Tibial nerve (tissue), 4 donors: ENCODE measurements at regions not wholly inside any gene's neighbourhood (a gene's known extent, or its start where the extent isn't known, plus 50 kb on each side); places are given as distances from the start of the nearest gene placed in this dataset.

ENCODE experiments used
- DNase-seq, 2 donors: peaks; one replicate each; pipeline ENCODE4 v3.0.0-alpha.2; 2019; ENCODE audit warnings: low spot score in 2 of 2
- H3K27ac ChIP-seq, 4 donors: fragments of 200-600 bp; sonication (generic) in 3 of 4; one replicate each; pipeline ENCODE4 v1.5.1; 2017 to 2019; ENCODE audit warnings: mild to moderate bottlenecking in 1 of 4
- H3K27me3 ChIP-seq, 2 donors: fragments of 200-600 bp; sonication (generic) in 1 of 2; one replicate each; pipeline versions ENCODE4 v1.5.1 to v1.6.0; 2017 to 2019
- H3K36me3 ChIP-seq, 3 donors: fragments of 200-600 bp; sonication (generic); one replicate each; pipeline ENCODE4 v1.5.1; 2018 to 2019
- H3K4me1 ChIP-seq, 4 donors: fragments of 200-600 bp; sonication (generic) in 3 of 4; one replicate each; pipeline ENCODE4 v1.5.1; 2017 to 2019
- H3K4me3 ChIP-seq, 4 donors: fragments of 200-600 bp; sonication (generic) in 3 of 4; one replicate each; pipeline ENCODE4 v1.5.1; 2017 to 2019; ENCODE audit warnings: mild to moderate bottlenecking in 1 of 4, moderate library complexity in 1 of 4
- H3K9me3 ChIP-seq, 4 donors: fragments of 200-600 bp; sonication (generic) in 3 of 4; one replicate each; pipeline ENCODE4 v1.5.1; 2017 to 2019
- EP300 ChIP-seq, 2 donors: sonication (generic); formaldehyde crosslinking; IDR thresholded peaks; one replicate each; pipeline ENCODE4 v1.6.1; 2017; ENCODE audit warnings: antibody characterized with exemption in 2 of 2, mild to moderate bottlenecking in 1 of 2
- POLR2A ChIP-seq, 2 donors: fragments of 450-650 bp; IDR thresholded peaks; one replicate each; pipeline ENCODE4 v1.6.1; 2017; ENCODE audit warnings: antibody characterized with exemption in 2 of 2, mild to moderate bottlenecking in 2 of 2, moderate library complexity in 2 of 2
- WGBS, 2 donors: methylation state at CpG; one replicate each; pipeline ENCODE4 v1.1.5; 2018; 5-methylcytosine and 5-hydroxymethylcytosine counted together
- TF ChIP-seq, protein P1 (sequence below), 5 experiments: fragments of 200-600 bp in 3 of 5; fragments of 450-650 bp in 2 of 5; sonication (generic) in 3 of 5; IDR thresholded peaks; one replicate each; pipeline ENCODE4 v1.5.1; 2016 to 2019; ENCODE audit warnings: antibody characterized with exemption in 5 of 5, mild to moderate bottlenecking in 3 of 5, moderate library complexity in 2 of 5

DNA sequence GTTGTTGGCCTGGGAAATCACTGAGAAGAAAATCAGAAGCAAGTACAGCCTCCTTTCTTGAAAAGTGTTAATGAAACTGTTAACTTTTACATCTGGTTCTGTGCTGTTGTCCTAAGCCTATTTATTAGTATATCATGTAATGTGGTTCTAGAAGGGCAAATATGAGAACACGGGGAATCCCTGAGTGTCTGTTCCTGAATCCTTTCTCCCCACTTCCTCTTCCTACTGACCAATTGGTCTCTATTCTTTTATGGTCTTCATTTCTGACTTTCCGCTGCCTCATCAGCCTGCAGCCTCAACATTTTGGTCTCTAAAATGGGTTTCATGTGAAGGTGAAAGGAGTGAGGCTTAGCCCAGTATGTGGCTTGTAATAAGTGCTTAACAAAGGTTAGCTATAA, 159.9 kb upstream of the MAMLD1 start:
- DNase-seq = no peak
- H3K4me3 ChIP-seq = no peak overlapping the region
- H3K27ac ChIP-seq = peak overlapping the region in 2 of 4 donors; percentile 36 to 52
- H3K27me3 ChIP-seq = no peaks in the 10 kb centered on the region
- H3K9me3 ChIP-seq = no peaks in the 10 kb centered on the region
- H3K4me1 ChIP-seq = peaks cover 0 to 5% (median 0%) of the 10 kb centered on the region in 4 donors
- no peak for TF ChIP-seq EP300 (IDR thresholded peaks at IDR 0.05)
- TF ChIP-seq, protein P1, sequence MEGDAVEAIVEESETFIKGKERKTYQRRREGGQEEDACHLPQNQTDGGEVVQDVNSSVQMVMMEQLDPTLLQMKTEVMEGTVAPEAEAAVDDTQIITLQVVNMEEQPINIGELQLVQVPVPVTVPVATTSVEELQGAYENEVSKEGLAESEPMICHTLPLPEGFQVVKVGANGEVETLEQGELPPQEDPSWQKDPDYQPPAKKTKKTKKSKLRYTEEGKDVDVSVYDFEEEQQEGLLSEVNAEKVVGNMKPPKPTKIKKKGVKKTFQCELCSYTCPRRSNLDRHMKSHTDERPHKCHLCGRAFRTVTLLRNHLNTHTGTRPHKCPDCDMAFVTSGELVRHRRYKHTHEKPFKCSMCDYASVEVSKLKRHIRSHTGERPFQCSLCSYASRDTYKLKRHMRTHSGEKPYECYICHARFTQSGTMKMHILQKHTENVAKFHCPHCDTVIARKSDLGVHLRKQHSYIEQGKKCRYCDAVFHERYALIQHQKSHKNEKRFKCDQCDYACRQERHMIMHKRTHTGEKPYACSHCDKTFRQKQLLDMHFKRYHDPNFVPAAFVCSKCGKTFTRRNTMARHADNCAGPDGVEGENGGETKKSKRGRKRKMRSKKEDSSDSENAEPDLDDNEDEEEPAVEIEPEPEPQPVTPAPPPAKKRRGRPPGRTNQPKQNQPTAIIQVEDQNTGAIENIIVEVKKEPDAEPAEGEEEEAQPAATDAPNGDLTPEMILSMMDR (IDR thresholded peaks at IDR 0.05) = no peak
- no peak for TF ChIP-seq POLR2A (IDR thresholded peaks at IDR 0.05)
- 87% methylated on average over 2 of the region's 2 CpGs for WGBS, 2 donors
- no peaks in the 10 kb centered on the region for H3K36me3 ChIP-seq

DNA sequence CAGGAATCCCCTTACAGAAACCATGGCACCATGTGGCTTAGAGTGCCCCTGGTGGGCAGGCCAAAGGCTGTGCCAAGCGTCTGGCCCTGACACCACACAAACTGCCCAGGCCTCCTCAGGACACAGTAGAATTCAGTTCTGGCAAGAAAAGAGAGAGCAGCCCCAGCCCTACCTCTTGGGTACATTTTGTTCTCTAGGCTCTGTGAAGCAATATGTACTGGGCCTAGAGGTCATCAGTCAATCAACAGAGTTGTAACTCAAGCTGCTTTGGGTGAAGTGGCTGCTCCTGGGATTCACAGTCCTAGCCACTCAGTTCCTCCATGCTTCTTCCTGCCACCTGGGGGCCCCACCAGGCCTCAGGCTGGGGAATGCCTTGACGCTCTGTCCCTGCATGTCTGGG, 158.1 kb upstream of the MAMLD1 start:
- TF ChIP-seq, protein P1 (IDR thresholded peaks at IDR 0.05) = no peak
- TF ChIP-seq POLR2A (IDR thresholded peaks at IDR 0.05) (no peak), EP300 (IDR thresholded peaks at IDR 0.05) (peak in 1 of 2 donors; percentile 82)
- H3K4me1 ChIP-seq = peaks cover 0 to 5% (median 0%) of the 10 kb centered on the region in 4 donors
- peak overlapping the region in 1 of 4 donors; percentile 66 for H3K27ac ChIP-seq
- H3K9me3 ChIP-seq = no peaks in the 10 kb centered on the region
- H3K27me3 ChIP-seq = no peaks in the 10 kb centered on the region
- H3K4me3 ChIP-seq = no peak overlapping the region
- no peaks in the 10 kb centered on the region for H3K36me3 ChIP-seq
- peak in 1 of 2 donors; percentile 7 for DNase-seq
- 59 to 100% methylated on average over 1 to 2 of the region's 2 CpGs for WGBS, 2 donors

DNA sequence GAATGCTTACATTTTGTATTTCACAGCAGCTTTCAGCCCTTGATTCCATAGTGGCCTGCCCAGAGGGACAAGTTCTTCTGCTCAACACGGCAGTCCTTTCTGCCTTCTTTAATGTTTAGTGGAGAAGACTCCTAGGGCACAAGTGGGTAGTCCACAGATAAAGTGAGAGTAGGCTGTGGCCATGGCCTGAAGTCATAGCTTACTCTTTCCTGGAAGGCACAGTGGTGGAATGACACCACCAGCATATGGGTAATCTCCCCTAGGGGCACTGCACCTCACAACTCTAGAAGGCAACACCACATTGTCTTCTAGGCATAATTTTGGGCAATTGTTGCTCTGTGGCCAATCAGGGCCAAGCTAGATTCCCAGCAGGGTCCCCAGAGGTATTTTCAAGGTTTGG, 155.4 kb upstream of the MAMLD1 start:
- H3K4me3 ChIP-seq = no peak overlapping the region
- 83% methylated on average over 1 of the region's 1 CpG for WGBS, 2 donors
- no peaks in the 10 kb centered on the region for H3K9me3 ChIP-seq
- peaks cover 0 to 5% (median 0%) of the 10 kb centered on the region in 4 donors for H3K4me1 ChIP-seq
- TF ChIP-seq, protein P1 (IDR thresholded peaks at IDR 0.05) = no peak
- no peak for TF ChIP-seq POLR2A (IDR thresholded peaks at IDR 0.05)
- no peak for TF ChIP-seq EP300 (IDR thresholded peaks at IDR 0.05)
- H3K27me3 ChIP-seq = no peaks in the 10 kb centered on the region
- no peaks in the 10 kb centered on the region for H3K36me3 ChIP-seq
- DNase-seq = no peak
- H3K27ac ChIP-seq = no peak overlapping the region

DNA sequence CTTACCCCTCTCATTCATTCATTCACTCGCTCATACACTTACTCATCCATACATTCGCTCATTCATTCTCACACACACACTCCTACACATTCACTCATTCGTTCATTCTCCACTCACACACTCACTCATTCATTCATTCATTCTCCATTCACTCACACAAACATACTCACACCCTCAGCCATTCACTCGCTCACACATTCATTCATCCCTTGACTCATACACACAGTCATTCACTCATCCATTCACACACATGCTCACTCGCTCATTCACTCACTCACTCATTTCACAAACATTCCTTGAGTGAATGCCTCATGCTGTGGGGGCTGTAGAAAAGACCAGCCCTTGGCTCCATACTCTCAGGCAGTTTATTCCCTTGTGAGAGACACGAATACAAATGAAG, 151.1 kb upstream of the MAMLD1 start:
- H3K27me3 ChIP-seq = no peaks in the 10 kb centered on the region
- H3K27ac ChIP-seq = no peak overlapping the region
- no peaks in the 10 kb centered on the region for H3K36me3 ChIP-seq
- 78 to 88% methylated on average over 6 of the region's 6 CpGs for WGBS, 2 donors
- no peaks in the 10 kb centered on the region for H3K4me1 ChIP-seq
- no peaks in the 10 kb centered on the region for H3K9me3 ChIP-seq
- TF ChIP-seq, protein P1 (IDR thresholded peaks at IDR 0.05) = no peak
- TF ChIP-seq POLR2A (IDR thresholded peaks at IDR 0.05) = no peak
- no peak for TF ChIP-seq EP300 (IDR thresholded peaks at IDR 0.05)
- H3K4me3 ChIP-seq = no peak overlapping the region
- DNase-seq = no peak

DNA sequence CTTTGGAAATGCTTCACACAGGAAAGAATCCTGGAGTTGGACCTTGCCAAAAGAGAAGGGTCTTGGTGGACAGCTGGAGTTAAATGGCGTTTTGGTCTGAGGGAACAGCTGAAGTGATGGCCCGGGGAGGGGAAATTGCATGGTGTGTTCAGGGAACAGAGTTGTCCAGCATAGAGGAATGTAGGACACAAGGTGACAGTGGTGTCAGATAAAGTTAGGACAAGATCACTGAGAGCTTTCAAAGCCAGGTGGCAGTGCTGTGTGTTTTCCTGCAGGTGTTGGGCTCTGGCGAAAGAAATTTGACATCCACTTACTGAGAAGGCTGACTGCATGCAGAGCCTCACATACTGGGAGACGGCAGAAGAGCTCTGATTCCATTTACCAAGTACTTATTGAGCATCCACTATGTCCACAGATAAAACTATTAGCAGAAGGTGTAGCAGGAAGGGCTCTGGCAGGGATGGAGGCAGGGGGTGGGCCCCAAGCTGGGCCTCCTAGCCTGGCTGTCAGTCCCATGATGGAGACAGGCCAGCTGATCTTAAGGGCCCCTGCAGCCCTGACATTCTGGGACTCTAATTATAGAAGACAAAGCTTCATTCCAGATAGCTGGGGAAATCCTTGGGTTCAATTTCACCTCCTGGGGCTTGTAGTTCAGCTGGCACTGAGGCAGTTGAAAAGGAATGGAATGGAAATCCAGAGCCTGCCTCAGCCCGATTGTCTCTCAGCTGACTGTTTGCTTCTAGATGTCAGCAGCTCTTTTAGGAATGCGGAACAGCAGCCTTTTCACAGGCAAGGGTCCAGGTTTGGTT, 150.2 kb upstream of the MAMLD1 start:
- WGBS, 2 donors = 62 to 71% methylated on average over 6 of the region's 6 CpGs

More for the DNA sequence above, 150.2 kb upstream of the MAMLD1 start:
- no peaks in the 10 kb centered on the region for H3K9me3 ChIP-seq
- H3K27me3 ChIP-seq = no peaks in the 10 kb centered on the region
- DNase-seq = no peak
- TF ChIP-seq POLR2A (IDR thresholded peaks at IDR 0.05) (no peak), EP300 (IDR thresholded peaks at IDR 0.05) (no peak)
- TF ChIP-seq, protein P1 (IDR thresholded peaks at IDR 0.05) = no peak
- no peak overlapping the region for H3K27ac ChIP-seq
- no peak overlapping the region for H3K4me3 ChIP-seq
- H3K4me1 ChIP-seq = no peaks in the 10 kb centered on the region
- H3K36me3 ChIP-seq = no peaks in the 10 kb centered on the region
